GM21723 (cell line): ENCODE measurements at regions not wholly inside any gene's neighbourhood (a gene's known extent, or its start where the extent isn't known, plus 50 kb on each side); places are given as distances from the start of the nearest gene placed in this dataset.

ENCODE experiments used
- ATAC-seq: cut with Tn5 transposase; IDR thresholded peaks from one replicate; pipeline ENCODE4 v1.9.1; 2021; ENCODE audit warnings: mild to moderate bottlenecking, moderate library complexity; ENCODE audit not compliant: unreplicated experiment

GRCh38 chr2:105652014-105652796, 92.5 kb upstream of the NCK2 start:
- ATAC-seq, result no peak

DNA sequence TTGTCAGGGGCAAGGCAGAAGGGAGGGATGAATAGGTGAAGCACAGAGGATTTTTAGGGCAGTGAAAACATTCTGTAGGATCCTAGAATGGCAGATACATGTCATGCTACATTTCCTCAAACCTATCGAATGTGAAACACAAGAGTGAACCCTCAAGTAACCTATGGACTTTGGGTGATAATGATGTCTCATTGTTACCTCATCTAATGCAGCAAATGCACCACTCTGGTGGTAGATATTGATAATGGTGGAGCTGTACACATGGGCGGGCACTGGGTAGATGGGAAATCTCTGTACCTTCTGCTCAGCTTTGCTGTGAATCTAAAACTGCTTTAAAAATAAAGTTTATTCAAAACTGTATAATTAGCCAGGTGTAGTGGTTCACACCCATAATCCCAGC, 95.2 kb upstream of the NCK2 start:
- ATAC-seq, result no peak

GRCh38 chr2:105647731-105648130, 97.0 kb upstream of the NCK2 start:
- no peak for ATAC-seq

DNA sequence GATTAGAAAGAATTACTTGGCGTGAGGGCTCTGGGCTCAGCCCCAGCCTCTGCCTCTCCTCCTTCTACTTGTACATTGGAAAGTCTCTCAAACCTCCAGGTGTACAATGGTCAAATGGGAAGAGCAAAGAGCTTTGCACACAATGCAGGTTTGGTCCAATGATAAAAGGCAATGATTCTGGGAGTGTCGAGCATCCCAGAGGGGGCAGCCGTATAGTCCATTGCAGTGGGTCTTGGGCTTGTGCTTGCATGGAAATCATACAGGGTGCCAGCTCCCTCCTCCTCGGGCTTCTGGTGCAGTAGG, 98.0 kb upstream of the NCK2 start:
- ATAC-seq, result no peak

DNA sequence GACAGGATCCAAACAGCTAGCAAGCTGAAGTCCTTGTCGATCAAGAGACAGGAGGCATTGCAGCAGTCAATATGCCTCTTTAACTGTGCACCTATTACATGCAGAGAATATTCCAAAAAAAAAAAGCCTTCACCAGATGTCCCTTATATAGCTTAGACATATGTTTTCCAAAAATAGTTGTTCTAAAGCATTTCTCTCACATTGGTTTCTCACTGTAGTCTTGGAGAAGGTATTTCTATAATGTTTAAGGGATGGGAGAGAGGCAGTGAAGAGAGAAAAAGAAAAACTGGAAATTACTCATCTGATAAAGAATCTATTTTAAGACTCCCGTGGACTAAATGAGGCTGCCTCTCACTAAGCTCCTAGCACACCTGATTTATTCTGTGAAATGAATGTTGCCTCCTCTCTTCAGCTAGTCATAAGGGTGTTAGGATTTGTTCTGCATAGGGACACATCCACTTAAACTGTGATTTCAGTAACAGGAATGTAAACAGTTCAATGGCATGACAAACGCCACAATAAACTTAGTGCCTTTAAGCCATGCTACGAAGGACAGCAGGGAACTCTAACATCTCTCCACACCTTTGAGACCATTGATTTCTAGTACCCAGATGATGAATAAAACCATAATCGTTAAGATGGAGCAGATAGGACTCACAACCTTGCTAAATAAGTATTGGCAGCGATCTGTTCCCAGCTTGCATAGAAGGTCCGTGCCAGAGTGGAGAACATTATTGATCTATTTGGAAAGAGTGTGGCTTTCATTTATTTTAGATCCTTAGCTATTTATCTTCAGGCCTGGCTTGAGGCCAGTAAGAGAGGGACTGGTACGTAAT, 98.6 kb upstream of the NCK2 start:
- ATAC-seq, result no peak

DNA sequence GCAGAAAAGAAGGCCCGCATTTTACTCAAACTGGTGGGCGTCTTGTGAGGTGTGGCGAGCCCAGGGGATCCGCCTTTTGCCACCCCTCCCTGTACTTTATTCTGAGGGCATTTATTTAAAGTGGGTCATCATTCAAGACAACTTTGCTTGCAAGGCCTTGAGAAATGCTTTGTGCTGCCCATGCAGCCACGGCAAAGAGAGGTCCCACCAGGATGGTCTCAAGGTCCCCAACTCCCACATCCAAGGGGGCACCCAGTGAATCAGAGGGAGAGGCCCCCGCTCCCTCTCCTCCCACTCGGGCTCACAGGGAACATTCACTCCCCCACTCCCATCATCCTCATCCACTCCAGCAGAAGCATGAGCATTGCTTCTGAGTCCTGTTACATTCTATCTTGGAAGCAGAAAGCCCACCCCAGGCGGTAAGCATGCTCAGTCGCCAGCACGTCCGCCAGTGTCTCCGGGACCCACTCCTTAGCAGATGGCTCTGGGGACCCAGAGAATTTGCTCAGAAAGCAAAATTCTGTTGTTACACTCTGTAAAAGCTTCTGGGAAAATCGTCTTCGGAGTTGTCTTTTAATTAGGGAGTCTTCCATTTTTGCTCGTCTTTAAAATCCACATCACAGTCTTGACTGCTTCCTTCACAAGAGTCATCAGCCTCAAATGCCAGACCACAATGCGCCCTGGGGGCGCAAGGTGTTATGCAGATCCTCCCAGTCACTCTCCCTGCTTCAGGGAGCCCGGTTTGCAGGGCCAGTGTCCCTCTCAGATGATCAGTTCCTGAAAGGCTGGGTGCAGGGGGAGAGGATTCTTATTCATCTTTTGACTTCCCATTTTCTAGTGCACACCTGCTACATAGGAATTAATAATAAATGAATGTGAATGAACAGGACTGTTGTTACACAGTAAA, 99.4 kb upstream of the NCK2 start:
- no peak for ATAC-seq

DNA sequence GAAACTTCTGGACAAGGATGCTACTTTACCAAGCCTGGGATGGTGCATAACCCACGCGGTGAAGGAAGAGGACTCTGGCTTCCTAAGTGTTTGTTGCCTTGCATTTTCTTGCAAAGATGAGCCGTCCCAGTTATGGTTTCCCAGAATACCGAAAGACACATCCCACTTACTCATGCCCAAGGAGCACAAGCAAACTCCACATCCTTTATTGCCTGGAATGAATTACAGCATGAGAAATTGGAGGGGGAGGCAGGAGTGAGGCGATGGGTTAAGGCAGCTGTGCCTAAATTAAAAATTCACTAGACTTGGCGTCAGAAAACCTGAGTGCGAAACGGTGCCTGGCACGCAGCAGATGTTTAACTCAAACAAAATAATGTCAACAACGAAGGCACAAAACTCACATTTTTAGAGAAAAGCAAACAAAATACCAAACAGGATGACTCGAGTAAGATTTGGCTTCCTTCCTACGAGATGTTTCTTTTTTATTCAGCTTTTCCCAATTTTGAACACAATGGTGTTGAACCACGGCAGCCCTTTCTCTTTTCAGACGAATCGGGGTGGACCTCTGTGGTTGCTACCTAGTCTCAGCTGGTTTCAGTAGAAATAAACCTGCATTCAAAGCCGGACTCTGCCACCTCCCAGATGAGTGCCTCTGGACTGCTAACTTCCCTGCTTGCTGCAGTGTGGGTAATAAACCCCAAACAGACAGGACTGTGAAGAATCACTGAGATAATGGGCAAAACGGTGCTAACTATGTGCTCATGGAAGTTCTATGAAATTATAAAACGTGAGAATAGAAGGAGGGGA, 100.3 kb upstream of the NCK2 start:
- ATAC-seq, result no peak

- ATAC-seq, result no peak
These were observed 101.1 kb upstream of the NCK2 start for GRCh38 chr2:105643405-105644173.

- no peak for ATAC-seq
These were observed 103.3 kb upstream of the NCK2 start for GRCh38 chr2:105641389-105641811.

DNA sequence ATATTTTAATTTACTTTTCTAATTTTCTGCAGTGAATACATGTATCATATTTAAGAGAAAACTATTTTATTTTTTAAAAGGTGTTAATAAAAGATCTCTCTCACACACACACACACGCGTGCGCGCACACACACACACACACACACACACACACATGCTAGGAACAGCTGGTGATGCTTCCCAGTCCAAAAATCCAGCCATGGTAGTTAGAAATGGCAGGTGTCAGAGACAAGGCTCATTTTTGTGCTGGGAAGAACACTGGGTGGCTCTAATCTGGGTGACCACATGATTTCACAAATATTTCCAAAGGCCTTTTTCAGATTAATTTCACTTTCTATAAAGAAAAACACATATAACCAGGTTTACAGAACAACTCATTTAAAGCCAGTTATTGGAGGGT, 104.5 kb upstream of the NCK2 start:
- no peak for ATAC-seq

GRCh38 chr2:105636109-105636740, 108.5 kb upstream of the NCK2 start:
- ATAC-seq, result no peak

GRCh38 chr2:105635564-105635963, 109.1 kb upstream of the NCK2 start:
- no peak for ATAC-seq

- no peak for ATAC-seq
These were observed 110.5 kb upstream of the NCK2 start for GRCh38 chr2:105634198-105634597.

GRCh38 chr2:105631922-105632321, 112.8 kb upstream of the NCK2 start:
- no peak for ATAC-seq

GRCh38 chr2:105631011-105631410, 113.7 kb upstream of the NCK2 start:
- ATAC-seq, result no peak

DNA sequence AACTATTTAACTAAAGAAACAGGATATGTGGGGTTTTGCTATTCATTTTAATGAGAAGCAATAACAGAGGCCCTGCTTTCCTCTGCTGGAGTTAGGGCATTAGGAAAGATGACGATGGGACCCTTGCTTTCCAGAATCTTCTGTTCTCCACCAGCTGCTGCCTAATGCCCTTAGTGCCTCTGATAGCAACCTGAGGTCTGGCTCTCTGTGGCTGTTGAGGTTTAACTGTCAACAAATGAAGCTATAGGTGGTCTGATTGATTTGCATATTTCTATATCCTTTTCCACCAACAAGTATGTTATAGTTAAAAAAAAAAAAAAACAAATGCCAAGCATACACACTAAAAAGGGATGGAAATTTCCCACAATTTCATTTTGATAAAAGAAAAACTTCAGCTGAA, 115.1 kb upstream of the NCK2 start:
- no peak for ATAC-seq

DNA sequence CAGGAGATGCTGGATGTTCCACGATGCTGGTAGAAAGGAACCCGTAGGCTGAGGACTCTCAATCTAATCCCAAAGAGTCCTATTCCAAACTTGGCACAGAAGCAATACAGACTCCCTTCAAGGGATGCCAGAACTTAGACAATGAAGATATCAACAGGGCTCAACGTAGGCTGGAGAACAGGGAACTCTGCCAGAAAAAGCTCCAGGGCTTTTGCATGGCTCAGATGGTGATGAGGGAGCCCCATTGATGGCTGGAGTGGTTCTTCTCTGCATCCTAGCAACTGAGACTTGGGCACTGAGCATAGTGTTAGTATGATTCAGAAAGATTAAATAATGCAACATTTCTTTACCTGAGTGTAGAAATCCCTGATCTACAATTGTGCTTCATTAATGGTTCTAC, 117.2 kb upstream of the NCK2 start:
- ATAC-seq, result no peak

DNA sequence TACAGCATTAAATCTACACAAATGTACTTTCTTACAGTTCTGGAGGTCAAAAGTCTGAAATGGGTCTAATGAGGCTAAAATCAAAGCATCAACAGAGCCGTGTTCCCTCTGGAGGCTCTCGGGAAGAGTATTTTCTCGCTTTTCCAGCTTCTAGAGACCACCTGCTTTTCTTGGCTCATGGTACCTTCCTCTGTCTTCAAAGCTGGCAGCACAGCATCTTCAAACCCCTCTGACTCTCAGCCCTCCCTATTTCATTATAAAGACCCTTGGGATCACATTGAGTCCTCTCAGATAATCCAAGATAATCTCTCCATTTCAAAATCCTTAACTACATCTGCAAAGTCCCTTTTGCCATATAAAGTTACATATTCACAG, 117.8 kb upstream of the NCK2 start:
- ATAC-seq, result no peak

- no peak for ATAC-seq
These were observed 118.3 kb upstream of the NCK2 start for GRCh38 chr2:105626212-105626965.
